ENCODE measurements at regions not wholly inside any gene's neighbourhood (a gene's known extent, or its start where the extent isn't known, plus 50 kb on each side); places are given as distances from the start of the nearest gene placed in this dataset.

DNA sequence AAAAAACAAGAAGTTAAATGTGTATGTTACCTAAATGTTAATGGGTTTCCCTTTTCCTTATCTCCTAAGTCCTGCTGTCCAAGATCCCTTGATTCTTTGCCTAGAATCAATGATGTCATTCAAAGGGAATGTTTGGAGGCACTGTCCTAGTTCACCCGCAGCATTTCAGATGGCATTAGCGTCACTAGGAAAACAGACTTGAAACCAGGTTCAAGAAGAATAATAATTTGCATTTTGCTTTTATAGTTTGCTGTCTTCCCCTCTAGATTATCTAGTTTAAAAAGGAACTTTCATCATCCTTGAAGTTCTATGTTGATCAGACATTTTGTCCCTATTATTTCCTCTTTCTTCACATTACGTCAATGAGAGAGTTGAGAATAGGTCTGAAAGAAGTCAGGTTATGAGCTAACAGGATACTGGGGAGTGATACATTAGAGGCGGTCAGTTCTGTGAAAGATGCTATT lies 234.1 kb upstream of the PGRMC2 start:
- no peak overlapping the region for H3K4me3 ChIP-seq (ENCODE audit: low read depth, poor library complexity, severe bottlenecking)
- no peak for DNase-seq (ENCODE audit: low spot score in 2 of 2)
- WGBS, 2 donors, result 44 to 61% methylated on average over 4 of the region's 4 CpGs
- TF ChIP-seq POLR2A (IDR thresholded peaks at IDR 0.05), result no peak
- TF ChIP-seq, protein P1, sequence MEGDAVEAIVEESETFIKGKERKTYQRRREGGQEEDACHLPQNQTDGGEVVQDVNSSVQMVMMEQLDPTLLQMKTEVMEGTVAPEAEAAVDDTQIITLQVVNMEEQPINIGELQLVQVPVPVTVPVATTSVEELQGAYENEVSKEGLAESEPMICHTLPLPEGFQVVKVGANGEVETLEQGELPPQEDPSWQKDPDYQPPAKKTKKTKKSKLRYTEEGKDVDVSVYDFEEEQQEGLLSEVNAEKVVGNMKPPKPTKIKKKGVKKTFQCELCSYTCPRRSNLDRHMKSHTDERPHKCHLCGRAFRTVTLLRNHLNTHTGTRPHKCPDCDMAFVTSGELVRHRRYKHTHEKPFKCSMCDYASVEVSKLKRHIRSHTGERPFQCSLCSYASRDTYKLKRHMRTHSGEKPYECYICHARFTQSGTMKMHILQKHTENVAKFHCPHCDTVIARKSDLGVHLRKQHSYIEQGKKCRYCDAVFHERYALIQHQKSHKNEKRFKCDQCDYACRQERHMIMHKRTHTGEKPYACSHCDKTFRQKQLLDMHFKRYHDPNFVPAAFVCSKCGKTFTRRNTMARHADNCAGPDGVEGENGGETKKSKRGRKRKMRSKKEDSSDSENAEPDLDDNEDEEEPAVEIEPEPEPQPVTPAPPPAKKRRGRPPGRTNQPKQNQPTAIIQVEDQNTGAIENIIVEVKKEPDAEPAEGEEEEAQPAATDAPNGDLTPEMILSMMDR (IDR thresholded peaks at IDR 0.05), result no peak
- intact Hi-C loops (cut with DNase I; ENCODE audit: low total_unique reads), result no loop called here

DNA sequence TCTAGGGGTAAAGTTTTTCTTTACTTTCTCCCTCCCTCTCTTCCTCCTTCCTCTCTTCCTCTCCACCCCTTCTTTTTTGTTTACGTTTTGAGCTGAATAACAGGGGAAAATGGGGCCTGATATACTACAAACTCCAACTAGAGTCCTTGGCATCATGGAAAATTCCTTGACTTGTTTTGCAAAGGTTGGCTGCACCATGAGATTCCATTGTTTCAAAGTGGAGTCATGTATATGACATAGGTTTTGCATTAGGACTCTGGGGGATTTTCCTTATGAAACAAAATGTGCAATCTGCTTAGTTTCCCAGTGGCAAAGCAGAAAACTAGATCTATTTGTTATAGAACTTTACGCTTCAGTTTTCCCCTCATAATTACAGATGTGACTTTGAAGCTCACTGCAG lies 233.5 kb upstream of the PGRMC2 start:
- 82 to 86% methylated on average over 2 of the region's 2 CpGs for WGBS, 2 donors
- no peak overlapping the region for H3K4me3 ChIP-seq (ENCODE audit: low read depth, poor library complexity, severe bottlenecking)
- no peak for TF ChIP-seq POLR2A (IDR thresholded peaks at IDR 0.05)
- TF ChIP-seq, protein P1 (IDR thresholded peaks at IDR 0.05), result no peak
- DNase-seq (ENCODE audit: low spot score in 2 of 2), result no peak
- intact Hi-C loops (cut with DNase I; ENCODE audit: low total_unique reads), result no loop called here

DNA sequence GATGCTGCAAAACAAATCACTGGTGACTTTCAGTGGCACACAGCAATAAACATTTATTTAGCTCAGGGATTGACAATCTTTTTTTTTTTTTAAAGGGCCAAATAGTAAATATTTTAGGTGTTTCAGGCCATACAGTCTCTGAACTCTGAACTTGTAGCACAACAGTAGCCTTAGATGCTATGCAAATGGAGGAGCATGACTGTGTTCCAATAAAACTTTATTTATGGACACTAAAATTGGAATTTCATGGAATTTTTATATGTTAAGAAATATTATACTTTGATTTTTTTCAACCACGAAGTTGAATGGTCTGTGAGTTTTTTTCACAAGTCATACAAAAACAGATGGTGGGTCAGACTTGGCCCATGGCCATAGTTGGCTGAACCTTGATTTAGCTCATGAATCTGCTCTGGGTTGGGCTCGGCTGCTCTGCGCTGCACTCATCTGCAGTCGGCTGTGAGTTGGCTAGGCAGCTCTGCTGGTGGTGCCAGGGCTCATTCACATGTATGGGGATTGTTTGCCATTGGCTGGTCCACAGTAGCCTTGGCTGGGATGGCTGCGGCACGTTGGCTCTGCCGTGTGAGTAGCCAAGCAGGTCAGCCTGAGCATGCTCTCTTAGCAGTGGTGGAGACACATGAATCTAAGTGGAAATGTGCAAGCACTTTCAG lies 231.7 kb upstream of the PGRMC2 start:
- TF ChIP-seq, protein P1 (IDR thresholded peaks at IDR 0.05), result no peak
- TF ChIP-seq POLR2A (IDR thresholded peaks at IDR 0.05), result no peak

DNA sequence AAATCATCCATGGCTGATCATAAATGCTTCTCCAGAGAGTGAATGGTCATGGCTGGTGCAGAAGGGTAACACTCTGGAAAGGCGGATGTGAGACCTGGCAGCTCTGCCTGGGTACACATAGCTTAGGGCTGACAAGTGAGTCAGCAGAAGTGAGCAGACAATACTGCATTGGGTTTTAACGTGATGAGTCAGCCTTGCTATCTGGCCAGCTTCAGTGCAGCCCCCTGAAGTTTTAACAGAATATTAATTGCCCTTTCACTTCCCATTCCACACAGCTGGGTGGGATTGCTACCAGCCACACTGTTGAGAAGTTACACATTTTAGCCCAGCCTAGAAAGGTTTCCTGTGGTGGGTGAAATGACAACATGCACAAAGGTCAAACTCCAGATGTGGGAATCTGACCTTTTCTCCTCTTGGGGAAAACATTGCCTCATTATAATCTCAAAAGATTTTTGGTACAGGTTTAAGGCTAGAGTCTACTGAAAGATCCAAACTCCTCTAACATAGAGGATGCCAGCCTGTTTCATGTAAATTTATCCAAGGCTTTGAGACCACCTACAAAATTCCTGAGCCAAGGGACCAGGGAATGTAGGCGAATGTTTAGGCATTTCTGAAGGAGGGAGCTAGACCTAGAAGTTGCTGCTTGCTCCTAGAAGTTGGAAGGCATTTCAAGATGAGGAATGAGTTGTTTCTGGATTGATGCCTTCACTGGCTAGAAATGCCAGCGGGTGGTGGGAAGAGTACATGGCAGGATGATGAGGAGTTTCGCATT lies 230.3 kb upstream of the PGRMC2 start:
- TF ChIP-seq, protein P1 (IDR thresholded peaks at IDR 0.05), result no peak
- no peak for TF ChIP-seq POLR2A (IDR thresholded peaks at IDR 0.05)
- 40 to 53% methylated on average over 5 of the region's 5 CpGs for WGBS, 2 donors
- DNase-seq (ENCODE audit: low spot score in 2 of 2), result peak; percentile 51 to 84
- no peak overlapping the region for H3K4me3 ChIP-seq (ENCODE audit: low read depth, poor library complexity, severe bottlenecking)
- intact Hi-C loops (cut with DNase I; ENCODE audit: low total_unique reads), result no loop called here

More for the DNA sequence above, 231.7 kb upstream of the PGRMC2 start:
- DNase-seq (ENCODE audit: low spot score in 2 of 2), result peak in 1 of 2 donors; percentile 84
- no peak overlapping the region for H3K4me3 ChIP-seq (ENCODE audit: low read depth, poor library complexity, severe bottlenecking)
- intact Hi-C loops (cut with DNase I; ENCODE audit: low total_unique reads), result no loop called here
- 47 to 62% methylated on average over 7 of the region's 7 CpGs for WGBS, 2 donors

DNA sequence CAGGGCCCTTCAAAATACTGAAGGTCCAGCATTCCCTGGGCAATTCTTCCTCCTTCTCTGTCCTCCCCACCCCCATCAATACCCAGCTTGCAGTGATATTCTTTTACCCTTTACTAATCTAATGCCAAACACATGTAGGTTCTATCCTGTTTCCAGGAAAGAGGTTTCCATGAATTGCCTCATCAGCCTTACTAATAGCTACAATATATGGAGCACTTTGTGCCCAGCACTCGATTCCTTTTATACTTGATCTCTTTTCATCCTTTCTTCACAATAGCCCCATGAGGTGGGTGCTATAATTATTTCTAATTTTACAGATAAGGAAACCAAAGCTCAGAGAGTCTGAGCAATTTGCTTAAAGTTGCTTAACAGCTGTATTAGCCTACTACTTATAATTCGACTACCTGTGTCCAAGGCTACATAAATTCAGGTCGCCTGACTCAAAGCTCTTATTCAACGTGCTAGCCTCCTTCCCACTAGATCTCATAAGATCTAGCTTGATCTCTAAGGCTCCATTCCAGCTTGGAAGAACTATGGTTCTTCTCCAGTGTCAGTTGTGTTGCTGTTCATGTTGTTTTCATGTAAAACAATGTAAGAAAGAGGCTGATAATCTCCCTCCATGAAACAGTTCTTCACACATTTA lies 229.6 kb upstream of the PGRMC2 start:
- WGBS, 2 donors, result 51 to 62% methylated on average over 4 of the region's 4 CpGs
- no peak overlapping the region for H3K4me3 ChIP-seq (ENCODE audit: low read depth, poor library complexity, severe bottlenecking)
- TF ChIP-seq, protein P1 (IDR thresholded peaks at IDR 0.05), result no peak
- TF ChIP-seq POLR2A (IDR thresholded peaks at IDR 0.05), result no peak
- no peak for DNase-seq (ENCODE audit: low spot score in 2 of 2)
- intact Hi-C loops (cut with DNase I; ENCODE audit: low total_unique reads), result no loop called here

Data from lower leg skin (tissue), 4 donors.